ENCODE measurements at regions not wholly inside any gene's neighbourhood (a gene's known extent, or its start where the extent isn't known, plus 50 kb on each side); places are given as distances from the start of the nearest gene placed in this dataset.

DNA sequence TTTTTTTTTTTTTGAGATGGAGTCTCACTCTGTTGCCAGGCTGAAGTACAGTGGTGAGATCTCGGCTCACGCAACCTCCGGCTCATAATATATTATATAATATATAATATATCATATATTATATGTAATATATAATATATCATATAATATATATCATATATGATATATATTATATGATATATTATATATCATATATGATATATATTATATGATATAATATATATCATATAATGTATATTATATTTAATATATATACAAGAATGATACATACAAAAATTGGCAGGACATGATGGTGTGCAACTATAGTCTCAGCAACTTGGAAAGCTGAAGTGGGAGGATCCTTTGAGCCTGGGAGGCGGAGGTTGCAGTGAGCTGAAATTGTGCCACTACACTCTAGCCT, 1725.5 kb downstream of the MRPL39 start:
- Histone ChIP-seq H3K27ac (ENCODE audit: low read length) (no peak overlapping the region), H3K27me3 (ENCODE audit: insufficient read depth, low read length) (no peaks in the 10 kb centered on the region), H3K9me3 (ENCODE audit: insufficient read depth, low read depth, low read length) (no peaks in the 10 kb centered on the region), H3K9ac (ENCODE audit: low read depth, low read length) (no peak overlapping the region), H3K4me1 (ENCODE audit: insufficient read depth, low read length) (no peaks in the 10 kb centered on the region; the same call in 1 of the 2 replicates), H3K4me3 (ENCODE audit: low read length) (no peak overlapping the region), H3K36me3 (ENCODE audit: insufficient read depth, low read depth, low read length) (no peaks in the 10 kb centered on the region)

DNA sequence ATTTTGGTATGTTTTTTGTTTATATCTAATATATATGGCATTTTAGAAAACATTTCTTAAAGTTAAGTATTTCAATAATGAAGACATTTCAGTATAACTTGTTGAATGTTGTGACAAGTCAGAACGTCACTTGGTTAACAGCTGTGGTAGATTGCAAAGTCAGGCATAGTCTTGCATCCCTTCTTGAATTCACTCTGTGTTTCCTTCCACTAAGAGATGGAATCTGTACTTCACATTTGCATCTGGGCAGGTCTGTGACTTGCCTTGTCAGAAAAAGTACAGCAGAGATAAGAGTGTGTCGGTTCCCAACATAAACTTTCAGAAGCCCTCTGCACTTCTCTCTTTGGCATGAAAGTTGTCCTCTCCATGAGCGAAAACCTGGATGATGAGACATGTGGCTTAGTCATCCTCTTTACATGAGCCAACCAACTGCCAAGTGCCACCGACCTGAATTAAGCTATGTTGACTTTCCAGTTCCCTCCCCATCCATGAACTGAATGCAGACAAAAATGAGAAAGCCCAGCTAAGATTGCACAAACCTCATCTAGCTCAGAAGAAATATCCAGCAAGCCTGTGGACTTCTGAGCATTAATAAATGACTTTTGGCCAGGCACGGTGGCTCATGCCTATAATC, 1730.2 kb downstream of the MRPL39 start:
- no peak overlapping the region for H3K27ac ChIP-seq (ENCODE audit: low read length)

GRCh38 chr21:23874271-23874670, 1733.0 kb downstream of the MRPL39 start:
- H3K27ac ChIP-seq (ENCODE audit: low read length), result no peak overlapping the region
- H3K4me1 ChIP-seq (ENCODE audit: insufficient read depth, low read length), result no peaks in the 10 kb centered on the region; the same call in 1 of the 2 replicates

More for the DNA sequence above, 1730.2 kb downstream of the MRPL39 start:
- no peaks in the 10 kb centered on the region for H3K27me3 ChIP-seq (ENCODE audit: insufficient read depth, low read length)
- H3K9ac ChIP-seq (ENCODE audit: low read depth, low read length), result no peak overlapping the region
- no peaks in the 10 kb centered on the region for H3K9me3 ChIP-seq (ENCODE audit: insufficient read depth, low read depth, low read length)
- H3K4me1 ChIP-seq (ENCODE audit: insufficient read depth, low read length), result no peaks in the 10 kb centered on the region; the same call in 1 of the 2 replicates
- H3K4me3 ChIP-seq (ENCODE audit: low read length), result no peak overlapping the region
- H3K36me3 ChIP-seq (ENCODE audit: insufficient read depth, low read depth, low read length), result no peaks in the 10 kb centered on the region

GRCh38 chr21:23861911-23862504, 1745.3 kb downstream of the MRPL39 start:
- no peaks in the 10 kb centered on the region for H3K27me3 ChIP-seq (ENCODE audit: insufficient read depth, low read length)
- H3K9ac ChIP-seq (ENCODE audit: low read depth, low read length), result no peak overlapping the region
- no peaks in the 10 kb centered on the region for H3K4me1 ChIP-seq (ENCODE audit: insufficient read depth, low read length)
- H3K27ac ChIP-seq (ENCODE audit: low read length), result no peak overlapping the region
- H3K4me3 ChIP-seq (ENCODE audit: low read length), result no peak overlapping the region
- H3K36me3 ChIP-seq (ENCODE audit: insufficient read depth, low read depth, low read length), result no peaks in the 10 kb centered on the region
- H3K9me3 ChIP-seq (ENCODE audit: insufficient read depth, low read depth, low read length), result no peaks in the 10 kb centered on the region

More at GRCh38 chr21:23874271-23874670, 1733.0 kb downstream of the MRPL39 start:
- H3K9me3 ChIP-seq (ENCODE audit: insufficient read depth, low read depth, low read length), result no peaks in the 10 kb centered on the region
- no peak overlapping the region for H3K4me3 ChIP-seq (ENCODE audit: low read length)
- H3K27me3 ChIP-seq (ENCODE audit: insufficient read depth, low read length), result no peaks in the 10 kb centered on the region
- no peaks in the 10 kb centered on the region for H3K36me3 ChIP-seq (ENCODE audit: insufficient read depth, low read depth, low read length)
- H3K9ac ChIP-seq (ENCODE audit: low read depth, low read length), result no peak overlapping the region

- Histone ChIP-seq H3K27me3 (ENCODE audit: insufficient read depth, low read length) (no peaks in the 10 kb centered on the region), H3K36me3 (ENCODE audit: insufficient read depth, low read depth, low read length) (no peaks in the 10 kb centered on the region), H3K4me1 (ENCODE audit: insufficient read depth, low read length) (no peaks in the 10 kb centered on the region), H3K9ac (ENCODE audit: low read depth, low read length) (no peak overlapping the region), H3K27ac (ENCODE audit: low read length) (no peak overlapping the region), H3K4me3 (ENCODE audit: low read length) (no peak overlapping the region), H3K9me3 (ENCODE audit: insufficient read depth, low read depth, low read length) (no peaks in the 10 kb centered on the region)
Observed at GRCh38 chr21:23858878-23859277, 1748.4 kb downstream of the MRPL39 start.

DNA sequence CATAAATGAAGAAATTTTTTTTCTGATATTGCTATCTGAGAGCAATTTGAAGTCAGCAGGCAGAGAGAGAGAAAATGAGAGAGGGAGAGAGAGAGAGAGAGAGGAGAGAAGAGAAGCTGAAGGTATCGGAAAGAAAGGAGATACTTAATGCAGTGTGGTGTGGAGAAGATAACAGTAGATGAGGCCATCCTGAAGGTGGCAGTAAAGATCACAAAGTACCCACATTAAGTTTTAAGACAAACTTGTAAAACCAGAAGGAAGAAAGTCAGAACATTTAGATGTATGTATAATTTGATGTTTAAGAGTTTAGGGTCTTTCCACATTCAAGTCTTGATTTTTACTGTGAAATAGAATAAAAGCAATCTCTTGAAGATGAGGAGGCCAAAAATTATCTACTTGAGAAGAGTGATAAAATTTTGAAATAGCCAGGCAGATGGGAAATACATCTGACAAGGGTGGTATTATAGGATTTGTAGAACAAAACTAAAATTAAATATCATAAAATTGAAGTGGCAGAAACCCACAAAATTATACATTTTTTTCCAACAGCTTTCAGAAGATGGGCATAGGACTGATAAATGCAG, 1753.4 kb downstream of the MRPL39 start:
- no peaks in the 10 kb centered on the region for H3K36me3 ChIP-seq (ENCODE audit: insufficient read depth, low read depth, low read length)

DNA sequence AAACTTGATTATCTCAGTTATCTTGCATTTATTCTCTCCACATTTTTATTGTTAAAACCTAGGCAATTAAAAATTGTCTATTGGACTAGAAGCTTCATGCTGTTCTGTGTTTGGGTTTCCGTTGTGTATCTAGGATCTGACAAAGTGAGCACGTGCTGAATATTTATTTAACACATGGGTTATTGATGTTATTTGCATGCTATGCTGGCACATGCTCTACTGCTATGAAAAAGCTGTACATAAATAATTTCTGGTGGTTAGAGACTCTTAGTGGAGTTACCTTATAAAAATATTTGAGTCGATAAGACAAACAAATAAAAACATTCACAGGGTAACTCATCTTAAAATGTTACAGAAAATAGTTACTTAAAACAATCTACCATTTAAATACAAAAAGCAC, 1769.7 kb downstream of the MRPL39 start:
- H3K9me3 ChIP-seq (ENCODE audit: insufficient read depth, low read depth, low read length), result peaks cover 14% of the 10 kb centered on the region
- H3K4me1 ChIP-seq (ENCODE audit: insufficient read depth, low read length), result no peaks in the 10 kb centered on the region
- H3K27ac ChIP-seq (ENCODE audit: low read length), result no peak overlapping the region
- H3K9ac ChIP-seq (ENCODE audit: low read depth, low read length), result no peak overlapping the region
- H3K4me3 ChIP-seq (ENCODE audit: low read length), result no peak overlapping the region
- no peaks in the 10 kb centered on the region for H3K36me3 ChIP-seq (ENCODE audit: insufficient read depth, low read depth, low read length)
- H3K27me3 ChIP-seq (ENCODE audit: insufficient read depth, low read length), result no peaks in the 10 kb centered on the region

More for the DNA sequence above, 1753.4 kb downstream of the MRPL39 start:
- H3K4me3 ChIP-seq (ENCODE audit: low read length), result no peak overlapping the region
- no peaks in the 10 kb centered on the region for H3K9me3 ChIP-seq (ENCODE audit: insufficient read depth, low read depth, low read length)
- no peaks in the 10 kb centered on the region for H3K27me3 ChIP-seq (ENCODE audit: insufficient read depth, low read length)
- no peak overlapping the region for H3K9ac ChIP-seq (ENCODE audit: low read depth, low read length)
- H3K27ac ChIP-seq (ENCODE audit: low read length), result no peak overlapping the region
- no peaks in the 10 kb centered on the region for H3K4me1 ChIP-seq (ENCODE audit: insufficient read depth, low read length)

- H3K4me1 ChIP-seq (ENCODE audit: insufficient read depth, low read length), result no peaks in the 10 kb centered on the region
- no peaks in the 10 kb centered on the region for H3K9me3 ChIP-seq (ENCODE audit: insufficient read depth, low read depth, low read length)
- no peaks in the 10 kb centered on the region for H3K27me3 ChIP-seq (ENCODE audit: insufficient read depth, low read length)
- no peak overlapping the region for H3K9ac ChIP-seq (ENCODE audit: low read depth, low read length)
- H3K4me3 ChIP-seq (ENCODE audit: low read length), result no peak overlapping the region
- no peaks in the 10 kb centered on the region for H3K36me3 ChIP-seq (ENCODE audit: insufficient read depth, low read depth, low read length)
- no peak overlapping the region for H3K27ac ChIP-seq (ENCODE audit: low read length)
Observed at GRCh38 chr21:23822760-23823159, 1784.5 kb downstream of the MRPL39 start.

GRCh38 chr21:23817337-23817736, 1789.9 kb downstream of the MRPL39 start:
- H3K27ac ChIP-seq (ENCODE audit: low read length), result no peak overlapping the region
- H3K27me3 ChIP-seq (ENCODE audit: insufficient read depth, low read length), result no peaks in the 10 kb centered on the region
- H3K4me1 ChIP-seq (ENCODE audit: insufficient read depth, low read length), result no peaks in the 10 kb centered on the region
- H3K9me3 ChIP-seq (ENCODE audit: insufficient read depth, low read depth, low read length), result no peaks in the 10 kb centered on the region
- H3K4me3 ChIP-seq (ENCODE audit: low read length), result no peak overlapping the region
- no peak overlapping the region for H3K9ac ChIP-seq (ENCODE audit: low read depth, low read length)
- no peaks in the 10 kb centered on the region for H3K36me3 ChIP-seq (ENCODE audit: insufficient read depth, low read depth, low read length)

DNA sequence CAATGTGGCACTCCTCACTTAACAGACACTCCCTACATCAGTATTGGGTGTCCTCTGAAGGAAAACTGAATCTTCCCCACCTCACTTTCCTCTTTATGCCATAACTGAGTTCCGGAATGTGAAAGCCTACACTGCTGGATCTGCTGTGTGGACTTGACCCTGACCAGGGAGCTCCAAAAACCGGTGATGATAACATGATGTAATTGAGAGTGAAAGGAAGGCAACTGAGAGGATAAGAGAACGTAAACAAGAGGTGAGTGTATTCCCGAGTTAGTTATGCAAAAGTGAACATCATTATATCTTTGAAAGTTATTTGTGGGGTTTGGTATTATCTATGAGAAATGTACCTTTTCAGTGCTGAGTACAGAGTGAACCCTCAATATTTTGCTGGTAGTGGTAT, 1794.8 kb downstream of the MRPL39 start:
- Histone ChIP-seq H3K9me3 (ENCODE audit: insufficient read depth, low read depth, low read length) (peaks cover 2% of the 10 kb centered on the region; the same call in 1 of the 2 replicates), H3K27me3 (ENCODE audit: insufficient read depth, low read length) (no peaks in the 10 kb centered on the region), H3K4me3 (ENCODE audit: low read length) (no peak overlapping the region), H3K36me3 (ENCODE audit: insufficient read depth, low read depth, low read length) (no peaks in the 10 kb centered on the region), H3K4me1 (ENCODE audit: insufficient read depth, low read length) (no peaks in the 10 kb centered on the region), H3K27ac (ENCODE audit: low read length) (no peak overlapping the region), H3K9ac (ENCODE audit: low read depth, low read length) (no peak overlapping the region)

- no peak overlapping the region for H3K9ac ChIP-seq (ENCODE audit: low read depth, low read length)
- no peaks in the 10 kb centered on the region for H3K4me1 ChIP-seq (ENCODE audit: insufficient read depth, low read length)
- H3K27ac ChIP-seq (ENCODE audit: low read length), result no peak overlapping the region
- H3K9me3 ChIP-seq (ENCODE audit: insufficient read depth, low read depth, low read length), result peaks cover 2% of the 10 kb centered on the region; the same call in 1 of the 2 replicates
- no peaks in the 10 kb centered on the region for H3K27me3 ChIP-seq (ENCODE audit: insufficient read depth, low read length)
- no peak overlapping the region for H3K4me3 ChIP-seq (ENCODE audit: low read length)
- no peaks in the 10 kb centered on the region for H3K36me3 ChIP-seq (ENCODE audit: insufficient read depth, low read depth, low read length)
Observed at GRCh38 chr21:23811805-23812204, 1795.5 kb downstream of the MRPL39 start.

DNA sequence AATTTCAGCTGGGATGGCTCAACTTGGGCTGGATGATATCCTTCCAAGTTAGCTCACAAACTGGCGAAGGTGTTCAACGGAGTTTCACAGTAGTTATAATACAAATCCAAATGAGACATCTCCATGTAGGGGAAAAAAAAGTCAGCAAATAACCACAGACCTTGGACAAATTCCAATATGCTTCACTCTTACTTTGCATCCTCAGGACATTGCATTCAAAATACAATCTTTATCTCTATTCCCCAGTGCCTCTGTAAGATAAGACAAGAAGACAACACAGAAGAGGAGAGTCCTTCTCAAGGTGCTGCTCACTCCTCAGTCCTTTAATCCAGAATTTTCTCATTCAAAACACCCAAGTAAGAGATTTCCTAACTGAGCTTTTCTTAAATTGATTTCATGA, 1797.7 kb downstream of the MRPL39 start:
- Histone ChIP-seq H3K27me3 (ENCODE audit: insufficient read depth, low read length) (no peaks in the 10 kb centered on the region), H3K27ac (ENCODE audit: low read length) (no peak overlapping the region), H3K9me3 (ENCODE audit: insufficient read depth, low read depth, low read length) (peaks cover 2% of the 10 kb centered on the region; the same call in 1 of the 2 replicates), H3K9ac (ENCODE audit: low read depth, low read length) (no peak overlapping the region), H3K4me1 (ENCODE audit: insufficient read depth, low read length) (no peaks in the 10 kb centered on the region), H3K36me3 (ENCODE audit: insufficient read depth, low read depth, low read length) (no peaks in the 10 kb centered on the region), H3K4me3 (ENCODE audit: low read length) (no peak overlapping the region)
